ENCODE measurements at regions not wholly inside any gene's neighbourhood (a gene's known extent, or its start where the extent isn't known, plus 50 kb on each side); places are given as distances from the start of the nearest gene placed in this dataset.

GRCh38 chr2:209094221-209094620 is 329.6 kb upstream of the MAP2 start:
- no peak overlapping the region for H3K4me3 Mint-ChIP-seq (ENCODE audit: unreplicated experiment)
- H3K27ac Mint-ChIP-seq (ENCODE audit: unreplicated experiment) = no peak overlapping the region
- no peak for TF ChIP-seq CTCF (IDR thresholded peaks at IDR 0.05; ENCODE audit: partially characterized antibody, unreplicated experiment)
- DNase-seq = no peak
- H3K4me1 Mint-ChIP-seq (ENCODE audit: low read depth, unreplicated experiment) = no peaks in the 10 kb centered on the region
- H3K9me3 Mint-ChIP-seq (ENCODE audit: unreplicated experiment) = no peaks in the 10 kb centered on the region
- H3K36me3 Mint-ChIP-seq (ENCODE audit: unreplicated experiment) = no peaks in the 10 kb centered on the region
- H3K27me3 Mint-ChIP-seq (ENCODE audit: unreplicated experiment) = no peaks in the 10 kb centered on the region

GRCh38 chr2:209095432-209095831 is 328.4 kb upstream of the MAP2 start:
- Mint-ChIP-seq H3K9me3 (ENCODE audit: unreplicated experiment) (no peaks in the 10 kb centered on the region), H3K4me1 (ENCODE audit: low read depth, unreplicated experiment) (no peaks in the 10 kb centered on the region), H3K27me3 (ENCODE audit: unreplicated experiment) (no peaks in the 10 kb centered on the region), H3K27ac (ENCODE audit: unreplicated experiment) (no peak overlapping the region), H3K36me3 (ENCODE audit: unreplicated experiment) (no peaks in the 10 kb centered on the region), H3K4me3 (ENCODE audit: unreplicated experiment) (no peak overlapping the region)
- no peak for TF ChIP-seq CTCF (IDR thresholded peaks at IDR 0.05; ENCODE audit: partially characterized antibody, unreplicated experiment)
- DNase-seq = no peak

- Mint-ChIP-seq H3K4me3 (ENCODE audit: unreplicated experiment) (no peak overlapping the region), H3K9me3 (ENCODE audit: unreplicated experiment) (no peaks in the 10 kb centered on the region), H3K4me1 (ENCODE audit: low read depth, unreplicated experiment) (no peaks in the 10 kb centered on the region), H3K27ac (ENCODE audit: unreplicated experiment) (no peak overlapping the region), H3K36me3 (ENCODE audit: unreplicated experiment) (no peaks in the 10 kb centered on the region), H3K27me3 (ENCODE audit: unreplicated experiment) (no peaks in the 10 kb centered on the region)
- DNase-seq = no peak
- no peak for TF ChIP-seq CTCF (IDR thresholded peaks at IDR 0.05; ENCODE audit: partially characterized antibody, unreplicated experiment)
Observed at GRCh38 chr2:209097168-209097567, 326.7 kb upstream of the MAP2 start.

DNA sequence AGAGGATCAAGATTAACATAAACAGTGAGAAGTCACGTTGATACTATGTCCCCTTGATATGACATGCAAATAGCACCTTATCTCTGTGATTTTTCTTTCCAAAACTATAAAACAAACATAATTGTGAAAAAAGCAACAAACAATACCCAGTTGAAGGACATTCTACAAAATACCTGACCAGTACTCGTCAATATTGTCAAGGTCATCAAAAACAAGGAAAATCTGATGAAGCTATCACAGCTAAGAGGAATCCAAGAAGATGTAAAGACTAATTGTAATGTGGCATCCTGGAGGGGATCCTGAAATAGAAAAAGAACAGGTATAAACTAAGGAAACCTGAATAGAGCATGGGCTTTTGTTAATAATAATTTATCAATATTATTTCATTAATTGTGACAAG is 321.5 kb upstream of the MAP2 start:
- no peak for TF ChIP-seq CTCF (IDR thresholded peaks at IDR 0.05; ENCODE audit: partially characterized antibody, unreplicated experiment)
- H3K27me3 Mint-ChIP-seq (ENCODE audit: unreplicated experiment) = no peaks in the 10 kb centered on the region
- DNase-seq = no peak
- no peaks in the 10 kb centered on the region for H3K36me3 Mint-ChIP-seq (ENCODE audit: unreplicated experiment)
- H3K4me3 Mint-ChIP-seq (ENCODE audit: unreplicated experiment) = no peak overlapping the region
- H3K4me1 Mint-ChIP-seq (ENCODE audit: low read depth, unreplicated experiment) = no peaks in the 10 kb centered on the region
- H3K9me3 Mint-ChIP-seq (ENCODE audit: unreplicated experiment) = no peaks in the 10 kb centered on the region
- H3K27ac Mint-ChIP-seq (ENCODE audit: unreplicated experiment) = no peak overlapping the region

GRCh38 chr2:209113026-209113425 is 310.8 kb upstream of the MAP2 start:
- no peak for TF ChIP-seq CTCF (IDR thresholded peaks at IDR 0.05; ENCODE audit: partially characterized antibody, unreplicated experiment)
- no peaks in the 10 kb centered on the region for H3K36me3 Mint-ChIP-seq (ENCODE audit: unreplicated experiment)
- H3K27ac Mint-ChIP-seq (ENCODE audit: unreplicated experiment) = no peak overlapping the region
- H3K9me3 Mint-ChIP-seq (ENCODE audit: unreplicated experiment) = peaks cover 2% of the 10 kb centered on the region
- peaks cover 2% of the 10 kb centered on the region for H3K27me3 Mint-ChIP-seq (ENCODE audit: unreplicated experiment)
- H3K4me1 Mint-ChIP-seq (ENCODE audit: low read depth, unreplicated experiment) = peaks cover 7% of the 10 kb centered on the region
- peak; percentile 21 for DNase-seq
- no peak overlapping the region for H3K4me3 Mint-ChIP-seq (ENCODE audit: unreplicated experiment)
